Ascending aorta (tissue), 2 donors: ENCODE measurements at regions not wholly inside any gene's neighbourhood (a gene's known extent, or its start where the extent isn't known, plus 50 kb on each side); places are given as distances from the start of the nearest gene placed in this dataset.
A peak's percentile ranks its signal among the peaks of the same experiment; 100 is the strongest.

Experiments
- DNase-seq, 2 donors: peaks; one replicate each; pipeline ENCODE4 v3.0.0-alpha.2; 2019; ENCODE audit warnings: low spot score in 2 of 2
- H3K27ac ChIP-seq, 2 donors: fragments of 200-600 bp; sonication (generic); one replicate each; pipeline ENCODE4 v1.5.1; 2016 to 2017; ENCODE audit warnings: mild to moderate bottlenecking in 1 of 2
- H3K27me3 ChIP-seq: fragments of 200-600 bp; sonication (generic); one replicate; pipeline ENCODE4 v1.5.1; 2017
- H3K36me3 ChIP-seq, 2 donors: fragments of 200-600 bp; sonication (generic); one replicate each; pipeline ENCODE4 v1.5.1; 2016
- H3K4me1 ChIP-seq, 2 donors: fragments of 200-600 bp; sonication (generic); one replicate each; pipeline ENCODE4 v1.5.1; 2016 to 2017; ENCODE audit warnings: mild to moderate bottlenecking in 1 of 2
- H3K4me3 ChIP-seq, 2 donors: fragments of 200-600 bp; sonication (generic); one replicate each; pipeline ENCODE4 v1.5.1; 2016 to 2017; ENCODE audit warnings: mild to moderate bottlenecking in 1 of 2
- H3K9me3 ChIP-seq, 2 donors: fragments of 200-600 bp; sonication (generic); one replicate each; pipeline ENCODE4 v1.5.1; 2016
- CTCF ChIP-seq, 3 experiments: fragments of 200-600 bp in 2 of 3; fragments of 450-650 bp in 1 of 3; sonication (generic) in 2 of 3; IDR thresholded peaks; one replicate each; pipeline ENCODE4 v1.5.1; 2016 to 2019; ENCODE audit warnings: antibody characterized with exemption in 3 of 3, mild to moderate bottlenecking in 1 of 3, moderate library complexity in 1 of 3
- intact Hi-C: fragments of 100-400 bp; cut with DNase I; formaldehyde crosslinking; loops from one replicate; pipeline ENCODE4 v1.15.1; 2023

- H3K27ac ChIP-seq: no peak overlapping the region
- DNase-seq: no peak
- peaks cover 0 to 8% of the 10 kb centered on the region in 2 donors for H3K4me1 ChIP-seq
- intact Hi-C loops: loop anchor here (5.0 to 10.0 kb wide), 2 partner anchors 757 to 1314 kb away; no protein-coding TSS in a partner anchor
- no peaks in the 10 kb centered on the region for H3K27me3 ChIP-seq
- H3K9me3 ChIP-seq: no peaks in the 10 kb centered on the region
- H3K36me3 ChIP-seq: no peaks in the 10 kb centered on the region
- TF ChIP-seq CTCF (IDR thresholded peaks at IDR 0.05): no peak
- H3K4me3 ChIP-seq: no peak overlapping the region
Measured at GRCh38 chr7:18350678-18351077, 144.9 kb upstream of the HDAC9 start.

GRCh38 chr7:18352339-18353255, 143.0 kb upstream of the HDAC9 start:
- Histone ChIP-seq H3K9me3 (no peaks in the 10 kb centered on the region), H3K36me3 (no peaks in the 10 kb centered on the region), H3K27me3 (no peaks in the 10 kb centered on the region), H3K4me1 (peaks cover 0 to 11% of the 10 kb centered on the region in 2 donors), H3K4me3 (peak overlapping the region in 1 of 2 donors; percentile 10), H3K27ac (no peak overlapping the region)
- intact Hi-C loops: loop anchor here (1.0 to 10.0 kb wide), 3 partner anchors 314 to 1312 kb away; no protein-coding TSS in a partner anchor
- peak in 1 of 2 donors; percentile 66 for DNase-seq
- peak; percentile 38 to 69 (median 52) for TF ChIP-seq CTCF (IDR thresholded peaks at IDR 0.05)

- no peak overlapping the region for H3K27ac ChIP-seq
- H3K4me3 ChIP-seq: no peak overlapping the region
- H3K36me3 ChIP-seq: no peaks in the 10 kb centered on the region
- peaks cover 0 to 11% of the 10 kb centered on the region in 2 donors for H3K4me1 ChIP-seq
- no peak for TF ChIP-seq CTCF (IDR thresholded peaks at IDR 0.05)
- intact Hi-C loops: loop anchor here (5.0 to 10.0 kb wide), 2 partner anchors 754 to 1311 kb away; no protein-coding TSS in a partner anchor
- H3K9me3 ChIP-seq: no peaks in the 10 kb centered on the region
- H3K27me3 ChIP-seq: no peaks in the 10 kb centered on the region
- DNase-seq: no peak
Measured at GRCh38 chr7:18353339-18353738, 142.2 kb upstream of the HDAC9 start.

- Histone ChIP-seq H3K9me3 (no peaks in the 10 kb centered on the region), H3K27ac (peak overlapping the region in 1 of 2 donors; percentile 3), H3K4me3 (no peak overlapping the region), H3K4me1 (peaks cover 0 to 11% of the 10 kb centered on the region in 2 donors), H3K36me3 (no peaks in the 10 kb centered on the region), H3K27me3 (no peaks in the 10 kb centered on the region)
- TF ChIP-seq CTCF (IDR thresholded peaks at IDR 0.05): no peak
- intact Hi-C loops: loop anchor here (5.0 to 10.0 kb wide), 5 partner anchors 38 to 1310 kb away; partner anchors contain the start of genes HDAC9 and TWIST1
- DNase-seq: no peak
Measured at GRCh38 chr7:18354108-18355085, 141.2 kb upstream of the HDAC9 start.

GRCh38 chr7:18356191-18356645, 139.3 kb upstream of the HDAC9 start:
- H3K27me3 ChIP-seq: no peaks in the 10 kb centered on the region
- intact Hi-C loops: loop anchor here (2.0 to 10.0 kb wide), 5 partner anchors 36 to 1309 kb away; partner anchors contain the start of genes HDAC9 and TWIST1
- peaks cover 0 to 11% of the 10 kb centered on the region in 2 donors for H3K4me1 ChIP-seq
- H3K36me3 ChIP-seq: no peaks in the 10 kb centered on the region
- peak; percentile 4 to 67 (median 65) for TF ChIP-seq CTCF (IDR thresholded peaks at IDR 0.05)
- no peak for DNase-seq
- no peaks in the 10 kb centered on the region for H3K9me3 ChIP-seq
- peak overlapping the region in 1 of 2 donors; percentile 31 for H3K4me3 ChIP-seq
- H3K27ac ChIP-seq: no peak overlapping the region
